Tibial nerve (tissue), 4 donors: ENCODE measurements at regions not wholly inside any gene's neighbourhood (a gene's known extent, or its start where the extent isn't known, plus 50 kb on each side); places are given as distances from the start of the nearest gene placed in this dataset.

Source experiments
- DNase-seq, 2 donors: peaks; one replicate each; pipeline ENCODE4 v3.0.0-alpha.2; 2019; ENCODE audit warnings: low spot score in 2 of 2
- H3K27ac ChIP-seq, 4 donors: fragments of 200-600 bp; sonication (generic) in 3 of 4; one replicate each; pipeline ENCODE4 v1.5.1; 2017 to 2019; ENCODE audit warnings: mild to moderate bottlenecking in 1 of 4
- H3K27me3 ChIP-seq, 2 donors: fragments of 200-600 bp; sonication (generic) in 1 of 2; one replicate each; pipeline versions ENCODE4 v1.5.1 to v1.6.0; 2017 to 2019
- H3K36me3 ChIP-seq, 3 donors: fragments of 200-600 bp; sonication (generic); one replicate each; pipeline ENCODE4 v1.5.1; 2018 to 2019
- H3K4me1 ChIP-seq, 4 donors: fragments of 200-600 bp; sonication (generic) in 3 of 4; one replicate each; pipeline ENCODE4 v1.5.1; 2017 to 2019
- H3K4me3 ChIP-seq, 4 donors: fragments of 200-600 bp; sonication (generic) in 3 of 4; one replicate each; pipeline ENCODE4 v1.5.1; 2017 to 2019; ENCODE audit warnings: mild to moderate bottlenecking in 1 of 4, moderate library complexity in 1 of 4
- H3K9me3 ChIP-seq, 4 donors: fragments of 200-600 bp; sonication (generic) in 3 of 4; one replicate each; pipeline ENCODE4 v1.5.1; 2017 to 2019
- CTCF ChIP-seq, 5 experiments: fragments of 200-600 bp in 3 of 5; fragments of 450-650 bp in 2 of 5; sonication (generic) in 3 of 5; IDR thresholded peaks; one replicate each; pipeline ENCODE4 v1.5.1; 2016 to 2019; ENCODE audit warnings: antibody characterized with exemption in 5 of 5, mild to moderate bottlenecking in 3 of 5, moderate library complexity in 2 of 5
- EP300 ChIP-seq, 2 donors: sonication (generic); formaldehyde crosslinking; IDR thresholded peaks; one replicate each; pipeline ENCODE4 v1.6.1; 2017; ENCODE audit warnings: antibody characterized with exemption in 2 of 2, mild to moderate bottlenecking in 1 of 2
- POLR2A ChIP-seq, 2 donors: fragments of 450-650 bp; IDR thresholded peaks; one replicate each; pipeline ENCODE4 v1.6.1; 2017; ENCODE audit warnings: antibody characterized with exemption in 2 of 2, mild to moderate bottlenecking in 2 of 2, moderate library complexity in 2 of 2
- WGBS, 2 donors: methylation state at CpG; one replicate each; pipeline ENCODE4 v1.1.5; 2018; 5-methylcytosine and 5-hydroxymethylcytosine counted together

GRCh38 chr2:133755480-133756300 lies 187.4 kb upstream of the NCKAP5 start:
- no peak overlapping the region for H3K4me3 ChIP-seq
- no peaks in the 10 kb centered on the region for H3K9me3 ChIP-seq
- 18 to 26% methylated on average over 6 of the region's 6 CpGs for WGBS, 2 donors
- TF ChIP-seq CTCF (IDR thresholded peaks at IDR 0.05) (no peak), EP300 (IDR thresholded peaks at IDR 0.05) (peak; percentile 50 to 75)
- no peaks in the 10 kb centered on the region for H3K27me3 ChIP-seq
- peak overlapping the region in 3 of 4 donors; percentile 20 to 67 (median 57) for H3K27ac ChIP-seq
- DNase-seq, result peak in 1 of 2 donors; percentile 35
- peaks cover 0 to 16% (median 3%) of the 10 kb centered on the region in 4 donors for H3K4me1 ChIP-seq
- no peaks in the 10 kb centered on the region for H3K36me3 ChIP-seq

- Histone ChIP-seq H3K27me3 (no peaks in the 10 kb centered on the region), H3K36me3 (no peaks in the 10 kb centered on the region), H3K4me1 (peaks cover 0 to 16% (median 3%) of the 10 kb centered on the region in 4 donors), H3K27ac (peak overlapping the region in 1 of 4 donors; percentile 67), H3K4me3 (no peak overlapping the region), H3K9me3 (no peaks in the 10 kb centered on the region)
- TF ChIP-seq EP300 (IDR thresholded peaks at IDR 0.05) (no peak), POLR2A (IDR thresholded peaks at IDR 0.05) (no peak), CTCF (IDR thresholded peaks at IDR 0.05) (no peak)
- DNase-seq, result no peak
- 67 to 76% methylated on average over 1 of the region's 1 CpG for WGBS, 2 donors
Observed at GRCh38 chr2:133756833-133757232, 188.6 kb upstream of the NCKAP5 start.

GRCh38 chr2:133760376-133760775 lies 192.1 kb upstream of the NCKAP5 start:
- WGBS, 2 donors, result 34 to 42% methylated on average over 3 of the region's 3 CpGs
- H3K27ac ChIP-seq, result no peak overlapping the region
- H3K4me1 ChIP-seq, result peaks cover 0 to 16% (median 3%) of the 10 kb centered on the region in 4 donors
- no peaks in the 10 kb centered on the region for H3K9me3 ChIP-seq
- H3K36me3 ChIP-seq, result no peaks in the 10 kb centered on the region
- TF ChIP-seq POLR2A (IDR thresholded peaks at IDR 0.05) (no peak), EP300 (IDR thresholded peaks at IDR 0.05) (no peak), CTCF (IDR thresholded peaks at IDR 0.05) (no peak)
- DNase-seq, result no peak
- no peaks in the 10 kb centered on the region for H3K27me3 ChIP-seq
- no peak overlapping the region for H3K4me3 ChIP-seq

GRCh38 chr2:133765658-133766057 lies 197.4 kb upstream of the NCKAP5 start:
- Histone ChIP-seq H3K9me3 (no peaks in the 10 kb centered on the region), H3K4me1 (peaks cover 0 to 20% (median 0%) of the 10 kb centered on the region in 4 donors), H3K27me3 (no peaks in the 10 kb centered on the region), H3K27ac (peak overlapping the region in 2 of 4 donors; percentile 81), H3K36me3 (no peaks in the 10 kb centered on the region), H3K4me3 (no peak overlapping the region)
- DNase-seq, result peak; percentile 48 to 77
- WGBS, 2 donors, result 21 to 29% methylated on average over 2 of the region's 2 CpGs
- TF ChIP-seq EP300 (IDR thresholded peaks at IDR 0.05) (peak; percentile 27 to 91), POLR2A (IDR thresholded peaks at IDR 0.05) (no peak)

- no peaks in the 10 kb centered on the region for H3K9me3 ChIP-seq
- peak overlapping the region in 3 of 4 donors; percentile 12 to 81 (median 81) for H3K27ac ChIP-seq
- DNase-seq, result no peak
- TF ChIP-seq POLR2A (IDR thresholded peaks at IDR 0.05) (no peak), CTCF (IDR thresholded peaks at IDR 0.05) (no peak), EP300 (IDR thresholded peaks at IDR 0.05) (no peak)
- no peaks in the 10 kb centered on the region for H3K27me3 ChIP-seq
- H3K4me1 ChIP-seq, result peaks cover 0 to 20% (median 0%) of the 10 kb centered on the region in 4 donors
- H3K36me3 ChIP-seq, result no peaks in the 10 kb centered on the region
- no peak overlapping the region for H3K4me3 ChIP-seq
Observed at GRCh38 chr2:133766164-133766832, 198.0 kb upstream of the NCKAP5 start.
